CD4-positive, alpha-beta T cell treated with Interleukin-4 for 1 hour (primary cell): ENCODE measurements at regions not wholly inside any gene's neighbourhood (a gene's known extent, or its start where the extent isn't known, plus 50 kb on each side); places are given as distances from the start of the nearest gene placed in this dataset.
A peak's percentile ranks its signal among the peaks of the same experiment; 100 is the strongest.
"Not testable (repeated sequence)": the region's sequence is repeated elsewhere in the genome, so short reads cannot be mapped to it uniquely, and the experiment has no call there.

ENCODE experiments used
- DNase-seq, 2 donors: peaks; one replicate each; pipeline ENCODE4 v3.0.0-alpha.2; 2020 to 2022

DNA sequence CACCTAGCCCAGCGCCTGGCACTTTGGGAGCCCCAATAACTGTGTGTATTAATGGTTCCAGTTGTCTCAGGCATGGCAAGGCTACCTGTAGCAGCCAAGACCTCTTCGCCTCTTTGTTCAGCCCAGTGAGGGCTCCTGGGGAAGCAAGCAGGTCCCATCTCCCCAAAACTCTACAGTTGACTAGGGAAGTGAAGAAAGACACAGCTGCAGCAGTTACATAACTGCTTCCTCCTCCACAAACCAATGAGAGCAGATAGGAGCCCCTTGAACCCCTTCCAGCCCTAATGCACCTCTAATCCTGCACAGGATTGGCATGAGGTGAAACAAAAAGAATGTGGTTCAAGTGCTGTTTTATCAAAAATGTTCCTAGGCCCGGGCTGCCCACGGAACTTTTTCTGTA lies 100.5 kb downstream of the SYF2 start:
- DNase-seq, result no peak

DNA sequence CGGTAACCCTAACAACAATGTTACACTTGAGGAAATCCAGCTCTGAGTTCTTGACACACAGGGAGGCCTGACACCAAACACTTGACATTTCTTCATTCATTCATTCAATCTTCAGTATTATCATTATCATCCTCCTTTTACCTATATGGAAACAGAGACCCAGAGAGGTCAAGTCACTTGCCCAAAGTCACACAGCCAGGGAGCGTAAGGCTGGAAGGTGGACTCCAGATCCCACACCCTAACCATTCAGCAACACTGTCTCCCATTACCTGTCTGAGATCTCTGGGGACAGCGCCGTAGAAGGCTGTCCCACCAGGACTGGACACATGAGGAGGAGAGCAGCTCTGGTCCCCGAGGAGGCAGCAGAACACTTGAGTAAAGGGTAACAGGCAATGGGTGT lies 101.4 kb downstream of the SYF2 start:
- DNase-seq, result no peak

DNA sequence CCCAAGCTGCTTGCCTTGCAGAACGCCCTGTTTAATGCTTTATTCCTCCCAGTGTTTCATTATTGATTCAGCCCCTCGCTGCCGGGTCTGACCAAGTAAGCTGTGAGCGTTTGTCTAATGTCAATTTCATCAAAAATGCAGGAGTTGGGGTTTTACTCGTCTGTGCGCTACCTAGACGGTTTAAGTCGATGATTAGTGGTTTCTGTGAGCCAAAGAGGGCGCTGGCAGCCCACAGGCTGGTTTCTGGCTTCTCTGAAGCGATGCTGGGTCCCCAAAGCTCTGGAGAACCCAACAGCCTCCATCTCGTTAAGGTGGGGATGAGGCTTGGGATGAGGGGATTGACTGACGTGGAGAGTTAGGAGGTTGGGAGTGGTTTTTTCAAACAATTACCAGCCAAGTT lies 102.9 kb downstream of the SYF2 start:
- no peak for DNase-seq

DNA sequence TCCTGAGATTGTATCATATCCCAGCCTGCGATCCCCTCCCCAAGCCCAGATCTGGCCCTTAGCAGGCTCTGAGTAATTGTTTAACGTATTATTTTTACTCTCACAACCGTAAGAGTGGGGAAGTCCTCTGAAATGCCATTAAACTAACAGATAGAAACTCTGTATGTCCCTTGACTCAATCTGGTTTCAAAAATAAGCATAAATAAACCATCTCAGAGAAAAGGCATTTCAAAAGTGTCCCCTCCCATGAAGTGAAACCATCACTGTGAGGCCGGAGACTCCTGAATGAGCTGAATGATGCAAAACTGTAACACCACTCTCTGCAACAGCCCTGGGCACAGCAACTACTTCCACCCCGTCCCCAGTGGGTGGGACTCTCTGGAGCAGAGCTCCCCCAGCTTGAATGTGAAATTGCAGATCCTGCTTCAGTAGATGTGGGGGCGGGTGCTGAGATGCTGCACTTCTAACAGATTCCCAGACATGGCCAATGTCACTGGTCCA lies 104.1 kb downstream of the SYF2 start:
- DNase-seq, result no peak

DNA sequence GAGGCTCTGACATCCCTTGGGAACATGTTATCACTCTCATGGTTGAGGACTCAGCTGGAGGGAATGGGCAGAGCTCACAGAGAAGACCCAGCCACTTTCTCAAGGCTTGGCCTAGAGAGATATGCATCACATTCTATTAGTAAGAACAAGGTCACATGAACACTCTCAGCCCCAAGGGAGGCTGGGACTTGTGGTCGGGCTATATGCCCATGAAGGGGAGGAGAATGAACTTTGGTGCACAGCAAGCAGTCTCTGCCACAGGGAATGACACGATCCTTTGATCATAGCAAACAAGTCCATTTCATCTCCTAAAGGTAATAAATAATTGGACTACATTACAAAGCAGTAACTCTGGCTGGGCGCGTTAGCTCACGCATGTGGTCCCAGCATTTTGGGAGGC lies 105.7 kb downstream of the SYF2 start:
- no peak for DNase-seq

DNA sequence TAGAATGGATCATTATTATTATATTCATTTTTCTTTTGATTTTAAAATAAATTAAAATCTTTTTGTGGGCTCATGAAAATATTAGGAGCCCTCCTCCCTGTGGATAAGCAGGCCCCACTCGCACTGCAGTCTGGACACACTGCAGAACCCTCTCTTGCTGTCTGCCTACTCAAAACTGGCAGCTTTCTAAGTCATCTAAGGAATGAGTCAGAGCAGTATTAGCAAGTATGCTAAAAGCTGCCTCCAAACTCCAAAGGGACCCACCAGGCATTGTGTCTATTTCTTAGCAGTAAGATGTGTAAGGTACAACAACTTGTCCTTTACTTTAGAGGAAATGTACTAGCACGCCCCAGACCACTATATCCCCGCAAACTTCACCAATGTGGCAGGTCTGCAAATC lies 108.8 kb downstream of the SYF2 start:
- no peak for DNase-seq

DNA sequence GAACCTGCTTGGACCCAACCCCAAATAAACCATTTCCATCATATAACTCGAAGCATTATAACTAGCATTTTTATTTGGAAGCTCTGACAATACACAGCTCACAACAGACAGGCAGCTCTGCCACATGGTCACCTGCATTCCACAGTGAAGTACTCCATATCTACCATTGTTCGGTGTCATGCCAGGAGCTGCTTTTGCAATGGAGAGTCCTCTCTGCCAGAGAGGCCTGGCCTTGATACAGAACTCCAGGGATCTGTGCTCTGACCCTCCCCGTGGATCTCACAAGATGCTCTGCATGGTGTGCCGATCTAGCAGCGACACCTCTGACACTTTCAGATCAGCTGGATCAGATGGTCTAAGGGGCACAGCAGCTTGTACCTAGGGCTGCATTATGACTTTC lies 109.6 kb downstream of the SYF2 start:
- DNase-seq, result no peak

DNA sequence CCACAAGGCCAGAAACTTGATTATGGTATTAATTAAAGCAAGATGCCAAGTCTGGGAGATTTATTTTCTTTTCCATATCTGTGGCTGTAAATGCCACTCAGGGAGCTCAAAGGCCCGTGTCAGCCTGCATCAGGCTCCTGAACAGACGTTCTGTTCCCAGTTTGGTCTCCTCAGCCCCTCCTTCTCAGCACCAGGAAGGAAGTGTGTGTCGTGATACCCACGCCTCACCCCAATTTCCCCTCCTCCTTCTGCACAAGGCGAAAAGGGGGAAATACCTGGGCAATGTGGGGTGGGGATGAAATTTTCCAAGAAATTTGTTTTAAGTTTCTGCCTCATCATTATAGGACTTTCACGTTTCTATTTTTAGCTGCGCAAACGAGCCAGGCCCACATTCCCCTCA lies 112.0 kb downstream of the SYF2 start:
- DNase-seq, result no peak

DNA sequence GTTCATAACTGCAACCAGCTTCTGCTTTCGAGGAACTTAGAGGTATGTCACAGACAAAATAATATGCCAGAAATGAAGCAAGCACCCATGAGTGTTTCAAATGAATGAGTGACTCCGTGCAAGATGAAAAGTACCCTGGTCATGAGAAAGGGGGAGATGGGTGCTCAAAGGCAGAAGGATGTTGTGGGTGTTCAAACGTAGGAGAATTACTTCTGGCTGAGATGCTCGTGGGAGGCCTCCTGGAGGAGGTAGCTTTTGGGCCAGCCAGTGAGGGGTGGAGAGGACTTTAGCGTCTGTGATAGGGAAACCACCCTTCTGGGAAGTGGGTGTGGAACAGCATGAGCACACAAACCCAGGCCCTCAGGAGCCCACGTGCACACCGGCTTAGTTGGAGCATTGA lies 113.8 kb downstream of the SYF2 start:
- no peak for DNase-seq

DNA sequence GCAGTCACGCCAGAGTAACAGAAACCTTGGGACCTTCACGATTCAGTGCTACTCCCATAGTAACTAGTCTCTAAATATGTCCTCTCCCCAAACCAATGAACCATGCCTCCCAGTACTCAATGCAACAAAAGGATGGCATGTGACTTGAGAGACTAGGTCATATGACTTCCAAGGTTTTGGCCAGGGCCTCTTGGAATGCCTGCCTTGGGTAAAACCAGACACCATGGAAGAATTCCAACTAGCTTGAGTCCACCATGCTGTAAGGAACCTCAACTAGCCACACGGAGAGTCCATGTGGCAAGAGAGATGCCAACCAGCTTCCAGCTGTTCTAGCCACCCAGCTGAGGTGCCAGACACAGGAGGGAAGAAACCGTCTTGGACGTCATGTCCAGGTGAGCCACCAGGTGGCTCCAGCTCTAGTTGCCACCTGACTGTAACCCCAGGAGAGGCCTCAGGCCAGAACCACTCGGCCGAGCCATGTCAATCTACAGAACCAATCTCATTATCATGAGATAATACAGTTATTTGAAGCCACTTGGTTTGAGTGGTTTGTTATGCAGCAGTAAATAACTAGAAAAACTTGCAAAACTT lies 115.0 kb downstream of the SYF2 start:
- peak in 1 of 2 donors; percentile 16 for DNase-seq

DNA sequence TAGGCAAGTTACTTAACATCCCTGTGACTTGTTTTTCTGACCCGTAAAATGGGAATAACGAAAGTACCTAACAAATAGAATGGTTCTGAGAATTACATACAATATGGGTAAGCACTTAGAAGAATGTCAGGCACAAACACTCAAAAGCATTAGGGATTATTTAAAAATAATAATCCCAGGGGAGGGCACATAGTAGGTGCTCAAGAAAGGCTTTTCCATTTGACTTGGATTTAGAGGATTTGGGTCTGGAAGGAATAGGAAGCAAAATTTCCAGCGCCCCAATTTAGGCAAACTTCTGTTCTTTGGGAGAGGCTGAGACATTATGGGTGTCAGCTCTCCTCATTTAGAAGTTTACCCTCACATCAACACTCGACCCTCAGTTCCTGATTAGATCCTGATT lies 115.5 kb downstream of the SYF2 start:
- no peak for DNase-seq

DNA sequence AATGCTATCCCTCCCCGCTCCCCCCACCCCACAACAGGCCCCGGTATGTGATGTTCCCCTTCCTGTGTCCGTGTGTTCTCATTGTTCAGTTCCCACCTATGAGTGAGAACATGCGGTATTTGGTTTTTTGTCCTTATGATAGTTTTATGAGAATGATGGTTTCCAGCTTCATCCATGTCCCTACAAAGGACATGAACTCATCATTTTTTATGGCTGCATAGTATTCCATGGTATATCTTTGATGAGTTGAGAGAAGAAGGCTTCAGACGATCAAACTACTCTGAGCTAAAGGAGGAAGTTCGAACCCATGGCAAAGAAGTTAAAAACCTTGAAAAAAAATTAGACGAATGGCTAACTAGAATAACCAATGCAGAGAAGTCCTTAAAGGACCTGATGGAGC lies 116.2 kb downstream of the SYF2 start:
- DNase-seq, result not testable (repeated sequence)

DNA sequence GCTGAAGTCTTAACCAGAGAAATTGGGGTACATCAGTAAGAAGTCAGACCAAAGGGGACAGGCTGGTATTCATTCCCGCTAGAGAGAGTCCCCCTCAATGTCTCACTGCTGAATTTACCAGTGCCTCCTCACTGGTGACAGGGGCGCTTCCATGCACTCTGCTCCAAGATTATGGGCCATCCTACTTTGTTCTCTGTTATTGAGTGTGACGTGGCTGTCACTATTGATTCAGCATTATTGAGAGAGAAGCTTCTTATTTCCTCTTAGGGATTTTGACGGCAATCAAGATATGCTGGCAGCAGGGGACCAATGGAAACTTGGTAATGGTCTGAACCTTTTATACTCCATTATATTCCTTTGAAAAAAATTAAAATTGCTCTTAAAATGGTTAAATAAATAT lies 118.6 kb downstream of the SYF2 start:
- DNase-seq, result no peak

DNA sequence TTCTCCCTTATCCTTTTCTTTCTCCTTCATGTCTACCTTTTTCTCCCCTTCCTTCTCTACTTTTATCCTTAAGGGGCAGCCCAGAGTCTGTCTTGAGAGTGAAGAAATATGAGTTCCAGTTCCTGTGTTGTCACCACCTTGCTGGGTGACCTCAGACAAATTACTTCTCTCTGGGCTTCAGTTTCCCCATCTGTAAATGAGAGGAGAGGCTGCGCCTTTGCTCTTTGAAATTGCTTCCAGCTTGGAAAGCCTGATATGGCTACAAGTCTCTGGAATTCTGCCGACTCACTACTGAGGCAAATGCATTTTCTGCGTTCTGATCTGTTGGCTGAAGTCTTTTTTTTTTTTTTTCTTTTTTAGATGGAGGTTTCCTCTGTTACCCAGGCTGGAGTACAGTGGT lies 119.2 kb downstream of the SYF2 start:
- DNase-seq, result no peak

DNA sequence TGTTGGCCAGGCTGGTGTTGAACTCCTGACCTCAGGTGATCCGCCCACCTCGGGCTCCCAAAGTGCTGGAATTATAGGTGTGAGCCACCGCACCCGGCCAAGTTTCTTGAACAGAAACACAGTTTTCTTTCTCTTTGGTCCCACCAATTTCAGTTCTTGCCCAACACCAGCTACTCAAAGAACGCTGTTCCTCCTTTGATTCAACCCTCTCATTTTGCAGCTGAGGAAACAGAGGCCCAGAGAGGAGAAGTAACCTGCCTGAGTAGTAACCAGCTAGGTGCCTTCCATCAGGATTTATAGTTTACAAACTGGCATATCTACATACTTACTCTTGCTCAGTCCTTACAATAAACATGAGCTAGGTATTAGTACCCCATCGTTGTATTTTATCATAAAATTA lies 119.9 kb downstream of the SYF2 start:
- DNase-seq, result no peak

DNA sequence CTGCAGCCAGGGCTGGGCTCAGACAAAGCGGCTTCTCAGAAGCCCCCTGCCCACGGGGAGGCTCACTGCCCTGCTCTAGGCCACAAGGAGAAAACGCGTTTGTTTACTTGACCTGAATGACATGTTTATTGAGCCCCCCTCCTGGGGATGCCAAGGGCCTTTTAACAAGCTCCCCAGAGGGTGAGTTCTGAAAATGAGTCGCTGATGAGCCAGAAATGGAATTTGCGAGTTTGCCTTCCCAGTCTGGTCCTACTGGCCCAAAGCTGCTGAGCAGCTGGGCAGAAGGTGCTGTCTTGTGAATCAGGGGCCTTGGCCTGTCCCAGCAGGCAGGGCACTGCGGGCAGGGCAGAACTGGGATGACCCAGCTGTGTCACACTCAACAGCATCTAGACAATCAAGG lies 120.6 kb downstream of the SYF2 start:
- no peak for DNase-seq

DNA sequence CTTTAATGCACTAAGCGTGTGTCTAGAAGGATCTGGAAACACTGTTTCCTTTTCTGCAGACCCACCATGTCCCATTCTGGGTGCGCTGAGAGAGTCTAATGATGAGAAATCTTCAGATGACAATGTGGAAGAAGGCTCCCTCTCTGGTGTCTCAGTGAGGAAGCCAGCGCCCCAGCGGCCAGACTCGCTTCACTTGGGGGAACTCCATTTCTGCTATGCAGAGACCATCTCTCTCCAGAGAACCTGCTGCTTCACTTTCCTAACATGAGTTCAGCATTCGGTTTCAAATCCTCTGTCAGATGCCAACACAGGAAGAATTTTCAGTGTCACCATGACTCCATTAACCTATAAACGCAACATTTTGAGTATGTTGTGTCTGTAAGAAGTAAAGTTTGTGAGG lies 121.8 kb downstream of the SYF2 start:
- DNase-seq, result no peak

DNA sequence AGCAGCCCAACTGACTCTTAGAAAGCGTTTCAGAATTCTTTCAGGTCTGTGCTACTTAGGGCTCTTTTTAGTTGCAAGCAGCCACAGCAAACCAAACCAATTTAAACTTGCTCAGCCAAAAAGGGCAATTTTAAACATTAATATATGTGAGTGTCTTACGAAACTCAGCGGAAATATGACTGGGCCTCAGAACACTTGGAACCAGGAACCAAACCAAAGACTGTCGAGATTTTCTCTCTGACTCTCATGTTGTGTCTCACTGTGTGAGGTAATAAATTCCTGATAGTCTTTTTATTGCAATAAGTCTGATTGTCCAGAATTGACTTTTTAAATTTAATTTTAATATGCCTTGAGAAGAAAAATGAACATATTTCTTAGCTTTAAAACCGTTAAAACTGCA lies 122.3 kb downstream of the SYF2 start:
- no peak for DNase-seq

DNA sequence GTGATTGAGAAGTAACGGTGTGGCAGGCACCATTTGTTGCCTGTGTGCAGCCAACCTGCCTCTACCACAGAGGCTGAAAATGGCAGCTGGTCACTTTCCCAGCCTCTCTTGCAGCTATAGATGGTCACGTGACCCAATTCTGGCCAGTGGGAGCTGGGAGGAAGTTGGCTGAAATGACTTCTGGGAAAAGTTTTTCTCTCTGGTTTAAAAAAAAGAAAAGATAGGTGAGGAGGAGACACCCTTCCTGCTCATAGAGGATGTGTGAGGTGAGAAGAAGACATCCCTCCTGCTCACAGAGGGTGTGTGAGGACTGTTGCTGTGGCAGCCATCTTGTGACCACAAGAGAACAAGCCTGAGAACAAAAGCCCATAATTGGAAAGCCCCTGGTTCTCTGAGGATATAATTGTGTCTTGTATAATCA lies 122.8 kb downstream of the SYF2 start:
- peak; percentile 34 to 59 for DNase-seq

DNA sequence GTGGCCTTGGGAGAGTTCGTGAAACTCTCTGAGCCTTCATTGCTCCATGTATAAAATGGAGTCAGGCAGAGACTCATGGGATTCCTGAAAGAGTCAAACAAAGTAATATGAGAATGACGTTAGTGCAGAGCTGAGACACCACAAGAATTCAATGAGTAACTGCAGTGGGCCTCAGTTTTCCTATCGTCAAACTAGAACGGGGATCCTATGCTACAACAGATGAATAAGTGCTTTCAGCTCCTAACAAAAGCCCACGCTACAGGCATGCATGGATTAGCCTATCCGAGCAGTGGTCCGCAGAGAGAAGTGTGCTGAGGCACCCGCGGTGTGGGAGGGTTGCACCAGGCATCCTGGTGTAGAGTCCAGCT lies 124.7 kb downstream of the SYF2 start:
- DNase-seq, result no peak

DNA sequence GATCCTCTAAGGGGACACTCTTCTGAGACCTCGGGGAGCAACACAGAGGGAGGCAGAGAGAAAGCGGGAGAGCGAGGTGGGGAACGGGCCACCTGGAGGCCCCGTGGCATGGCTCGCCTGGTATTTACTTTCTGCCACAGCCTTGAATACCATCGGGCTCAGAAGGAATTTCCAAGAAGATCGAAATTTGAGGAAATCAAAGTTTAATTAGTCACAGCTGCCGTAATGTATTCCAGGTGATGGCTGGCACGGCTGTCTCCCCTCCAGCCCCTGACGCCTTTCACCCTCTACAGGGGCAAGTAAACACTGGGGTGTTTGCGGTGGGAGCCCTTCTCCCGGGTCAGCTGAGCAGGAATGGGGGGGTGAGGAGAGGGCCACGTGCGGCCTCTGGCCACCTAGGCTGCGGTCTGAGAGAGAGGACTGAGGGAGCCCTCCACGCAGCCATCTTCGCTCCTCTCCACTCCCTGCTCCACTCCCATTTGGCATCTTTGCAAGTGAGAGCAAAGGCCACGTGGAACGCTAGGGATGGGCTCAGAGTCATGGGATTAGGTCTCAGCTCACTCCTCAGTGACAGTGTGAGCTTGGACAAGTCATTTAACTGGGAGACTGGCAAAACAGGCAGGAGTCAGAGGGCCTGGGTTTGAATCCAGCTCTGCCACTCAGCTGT lies 125.2 kb downstream of the SYF2 start:
- no peak for DNase-seq

DNA sequence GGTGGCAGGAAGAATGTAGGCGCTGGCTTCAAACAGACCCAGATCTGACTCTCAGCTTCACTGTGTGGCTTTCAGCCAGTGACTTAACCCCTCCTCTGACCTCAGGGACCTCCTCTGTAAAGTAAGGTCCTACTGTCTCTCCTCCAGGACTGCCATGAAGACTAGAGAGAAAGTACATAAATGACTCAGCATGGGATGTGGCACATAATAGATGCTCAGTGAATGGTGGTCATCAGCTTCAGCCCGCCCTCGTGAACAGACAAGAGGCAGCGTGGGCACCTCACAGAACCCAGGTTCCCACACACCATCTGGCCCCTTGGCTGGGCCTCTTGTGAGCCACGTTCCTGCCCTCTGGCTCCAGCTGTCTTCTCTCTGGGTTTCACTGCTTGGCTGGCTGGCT lies 126.0 kb downstream of the SYF2 start:
- DNase-seq, result no peak

DNA sequence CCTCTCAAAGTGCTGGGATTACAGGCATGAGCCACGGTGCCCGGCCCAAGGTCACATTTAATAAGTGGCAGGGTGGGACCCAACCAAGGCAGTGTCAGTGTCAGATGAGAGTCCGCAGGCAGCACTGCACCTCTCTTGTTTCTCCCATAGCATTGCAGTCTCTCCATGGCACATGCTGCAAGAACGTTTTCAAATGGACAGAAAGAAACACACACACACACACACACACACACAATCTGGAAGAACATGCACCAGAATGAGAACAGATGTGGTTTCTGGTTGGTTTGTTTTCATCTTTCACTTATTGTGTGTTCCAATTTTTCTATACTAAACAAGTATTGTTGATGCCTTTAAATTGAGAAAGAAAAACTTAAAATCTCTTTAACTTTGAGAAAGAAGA lies 126.5 kb downstream of the SYF2 start:
- DNase-seq, result no peak

DNA sequence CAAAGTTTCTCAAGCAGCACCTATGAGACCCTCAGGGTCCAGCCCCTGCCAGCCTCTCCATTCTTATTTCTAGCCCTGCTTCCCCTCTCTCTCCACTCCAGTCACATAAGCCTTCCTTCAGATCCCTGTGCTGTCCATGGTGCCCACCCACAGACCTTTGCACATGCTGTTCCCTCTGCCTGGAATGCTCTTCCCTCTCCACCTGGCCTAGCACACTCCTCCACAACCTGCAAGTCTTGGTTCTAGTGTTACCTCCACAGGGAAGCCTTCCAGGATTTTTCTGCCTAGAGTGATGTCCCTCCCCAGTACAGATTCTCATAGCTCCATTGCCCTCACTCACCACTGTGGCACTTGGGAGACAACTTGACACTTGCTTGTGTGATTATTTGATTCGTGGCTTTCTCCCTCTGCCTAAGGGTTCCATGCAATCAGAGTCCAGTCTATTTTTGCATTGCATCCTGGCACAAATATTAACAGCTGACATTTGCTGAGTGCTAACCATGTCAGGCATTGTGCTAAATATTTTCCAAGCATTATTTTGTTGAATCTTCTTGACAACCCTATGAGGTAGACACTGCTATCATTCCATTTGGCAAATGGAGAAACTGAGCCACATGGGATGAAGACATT lies 127.3 kb downstream of the SYF2 start:
- DNase-seq, result no peak
